H9 (cell line): ENCODE measurements at regions not wholly inside any gene's neighbourhood (a gene's known extent, or its start where the extent isn't known, plus 50 kb on each side); places are given as distances from the start of the nearest gene placed in this dataset.

Source experiments
- DNase-seq: peaks from one replicate; pipeline ENCODE4 v3.0.0-alpha.2; 2017
- H2AFZ ChIP-seq: one replicate; pipeline ENCODE4 v1.6.1; 2013; ENCODE audit warnings: mild to moderate bottlenecking, low read length, control low read depth, moderate library complexity
- H2AK5ac ChIP-seq: 2 replicates; pipeline ENCODE4 v1.6.1; 2013; ENCODE audit warnings: low read length, control low read depth, mixed read lengths; ENCODE audit not compliant: insufficient read length
- H2BK120ac ChIP-seq: one replicate; pipeline ENCODE4 v1.6.1; 2013; ENCODE audit warnings: low read depth, mild to moderate bottlenecking, low read length, control low read depth, inconsistent platforms; ENCODE audit not compliant: poor library complexity, severe bottlenecking
- H2BK12ac ChIP-seq: 2 replicates; pipeline ENCODE4 v1.6.1; 2013; ENCODE audit warnings: low read length, control low read depth, mixed read lengths, low read depth; ENCODE audit not compliant: insufficient read length
- H2BK15ac ChIP-seq: 2 replicates; pipeline ENCODE4 v1.6.1; 2013; ENCODE audit warnings: low read depth, low read length, control low read depth
- H2BK20ac ChIP-seq: one replicate; pipeline ENCODE4 v1.6.1; 2013; ENCODE audit warnings: low read depth, mild to moderate bottlenecking, low read length, control low read depth, inconsistent platforms; ENCODE audit not compliant: poor library complexity, severe bottlenecking
- H2BK5ac ChIP-seq: 2 replicates; pipeline ENCODE4 v1.6.1; 2013; ENCODE audit warnings: low read length, control low read depth, mixed read lengths; ENCODE audit not compliant: insufficient read length
- H3K14ac ChIP-seq: 2 replicates; pipeline ENCODE4 v1.6.1; 2013; ENCODE audit warnings: low read length, control low read depth; ENCODE audit not compliant: insufficient read depth
- H3K18ac ChIP-seq: 2 replicates; pipeline ENCODE4 v1.6.1; 2013; ENCODE audit warnings: low read depth, mild to moderate bottlenecking, mixed read lengths, low read length, control low read depth; ENCODE audit not compliant: insufficient read length
- H3K23ac ChIP-seq: 2 replicates; pipeline ENCODE4 v1.6.1; 2013; ENCODE audit warnings: low read length, control low read depth, mixed read lengths, low read depth; ENCODE audit not compliant: insufficient read length
- H3K23me2 ChIP-seq: 2 replicates; pipeline ENCODE4 v1.6.1; 2013; ENCODE audit warnings: low read depth, mild to moderate bottlenecking, mixed read lengths, low read length, control low read depth; ENCODE audit not compliant: insufficient read length, poor library complexity, severe bottlenecking
- H3K27ac ChIP-seq: 2 replicates; pipeline ENCODE4 v1.5.1; 2013; ENCODE audit warnings: low read length, control low read depth, mixed read lengths, low read depth; ENCODE audit not compliant: insufficient read length
- H3K27me3 ChIP-seq: 2 replicates; pipeline ENCODE4 v1.6.1; 2013; ENCODE audit warnings: low read length, control low read depth, inconsistent platforms; ENCODE audit not compliant: insufficient read depth
- H3K4ac ChIP-seq: 2 replicates; pipeline ENCODE4 v1.6.1; 2013; ENCODE audit warnings: low read depth, mild to moderate bottlenecking, control low read depth, inconsistent platforms, low read length, moderate library complexity
- H3K4me1 ChIP-seq: 2 replicates; pipeline ENCODE4 v1.6.1; 2013; ENCODE audit warnings: low read length, control low read depth, inconsistent platforms; ENCODE audit not compliant: insufficient read depth
- H3K4me2 ChIP-seq: 2 replicates; pipeline ENCODE4 v1.6.1; 2013; ENCODE audit warnings: low read length, control low read depth, mixed read lengths; ENCODE audit not compliant: insufficient read length, insufficient read depth
- H3K56ac ChIP-seq: 2 replicates; pipeline ENCODE4 v1.6.1; 2013; ENCODE audit warnings: low read depth, mild to moderate bottlenecking, mixed read lengths, low read length, control low read depth; ENCODE audit not compliant: insufficient read length
- H3K79me1 ChIP-seq: 2 replicates; pipeline ENCODE4 v1.6.1; 2013; ENCODE audit warnings: low read depth, mild to moderate bottlenecking, moderate library complexity, low read length, control low read depth, inconsistent platforms; ENCODE audit not compliant: insufficient read depth, poor library complexity, severe bottlenecking
- H3K79me2 ChIP-seq: 2 replicates; pipeline ENCODE4 v1.6.1; 2013; ENCODE audit warnings: low read length, control low read depth, inconsistent platforms; ENCODE audit not compliant: insufficient read depth
- H3K9ac ChIP-seq: 2 replicates; pipeline ENCODE4 v1.6.1; 2013; ENCODE audit warnings: low read length, control low read depth, mixed read lengths; ENCODE audit not compliant: insufficient read length; ENCODE audit errors: extremely low read depth
- H3K9me3 ChIP-seq: one replicate; pipeline ENCODE4 v1.6.1; 2013; ENCODE audit warnings: low read depth, low read length, inconsistent platforms; ENCODE audit not compliant: control insufficient read depth
- H3T11ph ChIP-seq: one replicate; pipeline ENCODE4 v1.6.1; 2013; ENCODE audit warnings: mild to moderate bottlenecking, low read length, control low read depth, inconsistent platforms
- H4K20me1 ChIP-seq: one replicate; pipeline ENCODE4 v1.6.1; 2013; ENCODE audit not compliant: control insufficient read depth, insufficient read length, insufficient read depth
- H4K5ac ChIP-seq: 2 replicates; pipeline ENCODE4 v1.6.1; 2013; ENCODE audit warnings: low read depth, mild to moderate bottlenecking, mixed read lengths, low read length, control low read depth; ENCODE audit not compliant: insufficient read length
- H4K8ac ChIP-seq: replicated peaks from 2 replicates; pipeline ENCODE4 v1.6.1; 2013; ENCODE audit warnings: low read length, control low read depth, mixed read lengths, low read depth; ENCODE audit not compliant: insufficient read length
- H4K91ac ChIP-seq: 2 replicates; pipeline ENCODE4 v1.6.1; 2013; ENCODE audit warnings: low read depth, mild to moderate bottlenecking, moderate library complexity, mixed read lengths, low read length, control low read depth; ENCODE audit not compliant: insufficient read length
- H3K27ac Mint-ChIP-seq, 3 experiments: 2 replicates in 2 of 3; 3 replicates in 1 of 3; pipeline ENCODE4 v1.8.0; 2020 to 2021; ENCODE audit warnings: mixed read lengths in 3 of 3, mild to moderate bottlenecking in 1 of 3, moderate library complexity in 1 of 3
- H3K27me3 Mint-ChIP-seq: 2 replicates; pipeline ENCODE4 v1.8.0; 2021; ENCODE audit warnings: low read depth, mild to moderate bottlenecking, moderate library complexity, mixed read lengths
- H3K36me3 Mint-ChIP-seq, 3 experiments: 2 replicates in 2 of 3; 3 replicates in 1 of 3; pipeline ENCODE4 v1.8.0; 2020 to 2021; ENCODE audit warnings: low read depth in 3 of 3, mixed read lengths in 3 of 3; ENCODE audit not compliant: insufficient read depth in 1 of 3
- H3K4me1 Mint-ChIP-seq, 2 experiments: 2 replicates each; pipeline ENCODE4 v1.8.0; 2020; ENCODE audit warnings: mixed read lengths in 2 of 2
- H3K4me3 Mint-ChIP-seq, 2 experiments: 2 replicates in 1 of 2; 3 replicates in 1 of 2; pipeline ENCODE4 v1.8.0; 2020 to 2021; ENCODE audit warnings: mild to moderate bottlenecking in 2 of 2, mixed read lengths in 2 of 2, moderate library complexity in 1 of 2
- H3K9me3 Mint-ChIP-seq, 2 experiments: 2 replicates in 1 of 2; 3 replicates in 1 of 2; pipeline ENCODE4 v1.8.0; 2020; ENCODE audit warnings: mild to moderate bottlenecking in 2 of 2, mixed read lengths in 2 of 2, moderate library complexity in 1 of 2
- WGBS: extraction: QIAGEN DNeasy Blood & Tissue Kit; methylation state at CpG from one replicate; pipeline ENCODE4 v1.1.7; 2013; ENCODE audit warnings: missing lambda C conversion rate, low lambda C conversion rate, mixed read lengths; ENCODE audit not compliant: insufficient read length; ENCODE audit errors: extremely low coverage; 5-methylcytosine and 5-hydroxymethylcytosine counted together
- TF ChIP-seq, protein P1 (sequence below): fragments of 200-600 bp; sonication (generic); conservative IDR thresholded peaks from 3 replicates; pipeline ENCODE4 v1.8.0; 2021; ENCODE audit warnings: antibody characterized with exemption, mild to moderate bottlenecking

DNA sequence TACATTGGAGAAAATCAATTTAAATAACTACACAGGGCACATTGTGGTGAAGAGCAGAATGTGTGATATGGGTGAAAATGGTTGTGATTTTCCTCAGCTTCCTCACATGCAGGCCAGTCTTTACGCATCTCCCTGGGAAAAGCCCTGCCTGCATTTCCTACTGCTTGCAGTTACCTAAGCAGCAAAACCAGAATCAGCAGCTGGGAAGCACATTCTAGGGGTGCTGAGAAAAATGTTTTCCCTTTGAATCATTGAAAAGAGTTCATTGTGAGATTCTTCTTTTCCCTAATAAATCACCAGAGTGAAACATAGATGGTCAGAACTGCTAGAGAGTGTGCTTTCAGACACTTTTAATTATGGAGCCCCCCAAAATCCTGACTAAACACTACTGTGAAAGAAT is 656.0 kb downstream of the TDRD15 start:
- H3K23ac ChIP-seq, result no peak overlapping the region
- no peaks in the 10 kb centered on the region for H3K79me1 ChIP-seq
- WGBS, result no CpG with 5 or more reads among the region's 1 CpG
- H3K4me1 ChIP-seq, result no peaks in the 10 kb centered on the region
- Mint-ChIP-seq H3K36me3 (no peaks in the 10 kb centered on the region), H3K9me3 (no peaks in the 10 kb centered on the region), H3K27me3 (no peaks in the 10 kb centered on the region), H3K4me3 (no peak overlapping the region), H3K27ac (peak overlapping the region in 1 of 3 experiments; percentile 22; a peak in 1 of 7 replicates), H3K4me1 (peaks cover 0 to 2% of the 10 kb centered on the region in 2 experiments; a peak in 2 of 4 replicates)
- H3K56ac ChIP-seq, result no peak overlapping the region
- no peak overlapping the region for H3T11ph ChIP-seq
- no peak overlapping the region for H2AFZ ChIP-seq
- no peaks in the 10 kb centered on the region for H3K27me3 ChIP-seq
- H3K79me2 ChIP-seq, result no peaks in the 10 kb centered on the region
- H3K9ac ChIP-seq, result no peak overlapping the region
- no peak overlapping the region for H2AK5ac ChIP-seq
- no peak overlapping the region for H3K27ac ChIP-seq
- H3K18ac ChIP-seq, result no peak overlapping the region
- H2BK20ac ChIP-seq, result no peak overlapping the region
- no peak overlapping the region for H2BK12ac ChIP-seq
- H4K8ac ChIP-seq, result no peak overlapping the region
- H2BK120ac ChIP-seq, result no peak overlapping the region
- TF ChIP-seq, protein P1, sequence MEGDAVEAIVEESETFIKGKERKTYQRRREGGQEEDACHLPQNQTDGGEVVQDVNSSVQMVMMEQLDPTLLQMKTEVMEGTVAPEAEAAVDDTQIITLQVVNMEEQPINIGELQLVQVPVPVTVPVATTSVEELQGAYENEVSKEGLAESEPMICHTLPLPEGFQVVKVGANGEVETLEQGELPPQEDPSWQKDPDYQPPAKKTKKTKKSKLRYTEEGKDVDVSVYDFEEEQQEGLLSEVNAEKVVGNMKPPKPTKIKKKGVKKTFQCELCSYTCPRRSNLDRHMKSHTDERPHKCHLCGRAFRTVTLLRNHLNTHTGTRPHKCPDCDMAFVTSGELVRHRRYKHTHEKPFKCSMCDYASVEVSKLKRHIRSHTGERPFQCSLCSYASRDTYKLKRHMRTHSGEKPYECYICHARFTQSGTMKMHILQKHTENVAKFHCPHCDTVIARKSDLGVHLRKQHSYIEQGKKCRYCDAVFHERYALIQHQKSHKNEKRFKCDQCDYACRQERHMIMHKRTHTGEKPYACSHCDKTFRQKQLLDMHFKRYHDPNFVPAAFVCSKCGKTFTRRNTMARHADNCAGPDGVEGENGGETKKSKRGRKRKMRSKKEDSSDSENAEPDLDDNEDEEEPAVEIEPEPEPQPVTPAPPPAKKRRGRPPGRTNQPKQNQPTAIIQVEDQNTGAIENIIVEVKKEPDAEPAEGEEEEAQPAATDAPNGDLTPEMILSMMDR, result no peak
- no peak overlapping the region for H3K14ac ChIP-seq
- no peak overlapping the region for H3K4ac ChIP-seq
- no peak overlapping the region for H2BK15ac ChIP-seq
- H3K9me3 ChIP-seq, result no peaks in the 10 kb centered on the region
- H3K4me2 ChIP-seq, result no peak overlapping the region
- no peak overlapping the region for H4K91ac ChIP-seq
- H4K5ac ChIP-seq, result no peak overlapping the region
- no peaks in the 10 kb centered on the region for H4K20me1 ChIP-seq
- no peak overlapping the region for H2BK5ac ChIP-seq
- no peaks in the 10 kb centered on the region for H3K23me2 ChIP-seq
- DNase-seq, result no peak
